Prostate gland (tissue), 2 donors: ENCODE measurements at regions not wholly inside any gene's neighbourhood (a gene's known extent, or its start where the extent isn't known, plus 50 kb on each side); places are given as distances from the start of the nearest gene placed in this dataset.

Experiments used
- DNase-seq: peaks from one replicate; pipeline ENCODE4 v3.0.0-alpha.2; 2019; ENCODE audit warnings: low spot score
- H3K27ac ChIP-seq, 2 donors: fragments of 200-600 bp; sonication (generic); 2 replicates each; pipeline ENCODE4 v1.5.1; 2017 to 2019
- H3K27me3 ChIP-seq: fragments of 200-600 bp; sonication (generic); replicated peaks from 2 replicates; pipeline ENCODE4 v1.5.1; 2019; ENCODE audit not compliant: insufficient read depth
- H3K36me3 ChIP-seq, 2 donors: fragments of 200-600 bp; sonication (generic); 1 replicate in 1 of 2; 2 replicates in 1 of 2; pipeline versions ENCODE4 v1.5.1 to v1.8.1; 2017 to 2019
- H3K4me1 ChIP-seq: fragments of 200-600 bp; sonication (generic); replicated peaks from 2 replicates; pipeline ENCODE4 v1.5.1; 2019
- H3K4me3 ChIP-seq, 2 donors: fragments of 200-600 bp; sonication (generic); 2 replicates each; pipeline ENCODE4 v1.5.1; 2017 to 2019
- H3K9me3 ChIP-seq: fragments of 200-600 bp; sonication (generic); 2 replicates; pipeline ENCODE4 v1.5.1; 2017
- CTCF ChIP-seq, 4 experiments: fragments of 200-600 bp in 2 of 4; fragments of 450-650 bp in 2 of 4; sonication (generic) in 2 of 4; IDR thresholded peaks; 1 replicate in 3 of 4; 2 replicates in 1 of 4; pipeline ENCODE4 v1.5.1; 2016 to 2019; ENCODE audit warnings: antibody characterized with exemption in 4 of 4, mild to moderate bottlenecking in 2 of 4, moderate library complexity in 2 of 4
- POLR2A ChIP-seq: fragments of 450-650 bp; IDR thresholded peaks from one replicate; pipeline ENCODE4 v1.6.1; 2016; ENCODE audit warnings: antibody characterized with exemption, mild to moderate bottlenecking
- POLR2AphosphoS5 ChIP-seq: sonication (generic); formaldehyde crosslinking; IDR thresholded peaks from one replicate; pipeline ENCODE4 v1.6.1; 2017; ENCODE audit warnings: antibody characterized with exemption
- WGBS: methylation state at CpG from one replicate; pipeline ENCODE4 v1.1.5; 2018; 5-methylcytosine and 5-hydroxymethylcytosine counted together
- intact Hi-C: fragments of 100-400 bp; cut with DNase I; formaldehyde crosslinking; loops from one replicate; pipeline ENCODE4 v1.14.2; 2022

GRCh38 chr1:188277771-188278170 lies 1449.0 kb downstream of the PLA2G4A start:
- TF ChIP-seq POLR2AphosphoS5 (no peak), POLR2A (no peak), CTCF (IDR thresholded peaks at IDR 0.05) (no peak)
- 100% methylated on average over 1 of the region's 1 CpG for WGBS

GRCh38 chr1:188281921-188282320 lies 1453.2 kb downstream of the PLA2G4A start:
- 83% methylated on average over 3 of the region's 3 CpGs for WGBS
- no peaks in the 10 kb centered on the region for H3K36me3 ChIP-seq
- DNase-seq, result no peak
- H3K27ac ChIP-seq, result no peak overlapping the region
- TF ChIP-seq CTCF (IDR thresholded peaks at IDR 0.05) (no peak), POLR2A (no peak), POLR2AphosphoS5 (no peak)
- H3K4me1 ChIP-seq, result no peaks in the 10 kb centered on the region
- intact Hi-C loops, result no loop called here
- no peaks in the 10 kb centered on the region for H3K9me3 ChIP-seq
- no peak overlapping the region for H3K4me3 ChIP-seq
- no peaks in the 10 kb centered on the region for H3K27me3 ChIP-seq

More at GRCh38 chr1:188277771-188278170, 1449.0 kb downstream of the PLA2G4A start:
- Histone ChIP-seq H3K27ac (no peak overlapping the region), H3K27me3 (no peaks in the 10 kb centered on the region), H3K9me3 (no peaks in the 10 kb centered on the region), H3K36me3 (no peaks in the 10 kb centered on the region), H3K4me3 (no peak overlapping the region), H3K4me1 (no peaks in the 10 kb centered on the region)
- DNase-seq, result no peak
- intact Hi-C loops, result no loop called here

- no peaks in the 10 kb centered on the region for H3K9me3 ChIP-seq
- TF ChIP-seq POLR2A, result no peak
- no peak for TF ChIP-seq CTCF (IDR thresholded peaks at IDR 0.05)
- TF ChIP-seq POLR2AphosphoS5, result no peak
- H3K27me3 ChIP-seq, result no peaks in the 10 kb centered on the region
- no peak overlapping the region for H3K4me3 ChIP-seq
- H3K36me3 ChIP-seq, result no peaks in the 10 kb centered on the region
- WGBS, result 56% methylated on average over 1 of the region's 1 CpG
- no peaks in the 10 kb centered on the region for H3K4me1 ChIP-seq
- no peak for DNase-seq
- H3K27ac ChIP-seq, result no peak overlapping the region
- intact Hi-C loops, result no loop called here
These were observed 1466.4 kb downstream of the PLA2G4A start for GRCh38 chr1:188295157-188295556.

GRCh38 chr1:188302746-188303145 lies 1474.0 kb downstream of the PLA2G4A start:
- Histone ChIP-seq H3K27me3 (no peaks in the 10 kb centered on the region), H3K9me3 (no peaks in the 10 kb centered on the region), H3K4me1 (no peaks in the 10 kb centered on the region), H3K4me3 (no peak overlapping the region), H3K36me3 (no peaks in the 10 kb centered on the region), H3K27ac (no peak overlapping the region)
- intact Hi-C loops, result no loop called here
- TF ChIP-seq CTCF (IDR thresholded peaks at IDR 0.05), result no peak
- 83% methylated on average over 5 of the region's 5 CpGs for WGBS
- no peak for DNase-seq

DNA sequence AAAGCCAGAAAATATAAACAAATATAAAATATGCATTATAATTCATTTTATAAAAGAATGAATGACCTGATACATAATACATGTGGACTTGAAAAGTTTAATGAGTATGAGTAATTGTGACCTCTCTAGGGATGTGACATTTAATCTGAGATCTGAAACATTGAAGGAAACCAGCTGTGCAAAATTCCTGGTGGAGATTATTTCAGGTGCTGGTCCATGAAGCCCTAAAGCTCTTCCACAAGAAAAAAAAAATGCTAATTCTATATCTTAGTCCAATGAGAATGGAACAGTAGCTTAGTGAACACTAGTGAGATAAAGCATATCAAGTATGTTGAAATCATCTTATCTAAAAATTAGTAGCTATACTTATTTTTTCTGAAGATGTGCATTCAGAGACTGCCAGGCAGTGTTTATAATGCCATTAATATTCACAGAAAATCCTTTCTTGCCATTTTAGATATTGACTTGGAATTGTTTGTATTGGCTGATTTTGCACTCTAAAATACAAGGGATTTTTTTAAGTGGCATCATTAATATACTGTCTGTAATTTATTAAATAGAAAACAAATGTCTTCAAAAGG lies 1485.9 kb downstream of the PLA2G4A start:
- no peak for DNase-seq

More for the DNA sequence above, 1485.9 kb downstream of the PLA2G4A start:
- no peak overlapping the region for H3K4me3 ChIP-seq
- intact Hi-C loops, result no loop called here
- no peaks in the 10 kb centered on the region for H3K36me3 ChIP-seq
- H3K27ac ChIP-seq, result no peak overlapping the region
- no peaks in the 10 kb centered on the region for H3K9me3 ChIP-seq
- H3K4me1 ChIP-seq, result no peaks in the 10 kb centered on the region
- no peak for TF ChIP-seq POLR2A
- no peak for TF ChIP-seq POLR2AphosphoS5
- no peak for TF ChIP-seq CTCF (IDR thresholded peaks at IDR 0.05)
- H3K27me3 ChIP-seq, result no peaks in the 10 kb centered on the region
